HepG2 (cell line): ENCODE measurements at regions not wholly inside any gene's neighbourhood (a gene's known extent, or its start where the extent isn't known, plus 50 kb on each side); places are given as distances from the start of the nearest gene placed in this dataset.

Experiments used
- ATAC-seq: fragments of 200-7000 bp; cut with Tn5 transposase; 3 replicates; pipeline ENCODE4 v1.9.1; 2020; ENCODE audit warnings: mild to moderate bottlenecking, moderate library complexity
- BruUV-seq: library from RNA; stranded (reverse); fragments of 400-500 nt; replicated peaks from 2 replicates; lab custom pipeline; 2021; lab: Mats Ljungman, UMichigan
- CTCF ChIA-PET: fragments of 300-600 bp; formaldehyde crosslinking; extraction: SDS; loops from one replicate; lab custom pipeline; 2021; ENCODE audit warnings: low total read pairs, inconsistent platforms, low intra/inter-chr PET ratio; lab: Yijun Ruan, JAX
- POLR2A ChIA-PET: fragments of 350-600 bp; sonication (Branson Sonifier 250); formaldehyde crosslinking; loops from one replicate; lab custom pipeline; 2020; ENCODE audit warnings: antibody characterized with exemption, inconsistent platforms; lab: Yijun Ruan, JAX
- DNase-seq: peaks from one replicate; pipeline ENCODE4 v3.0.0-alpha.2; 2015; ENCODE audit warnings: low spot score
- FAIRE-seq: peaks from 3 replicates; lab custom pipeline; 2011; peaks lifted over from hg19 to GRCh38; lab: Jason Lieb, UNC
- H2AFZ ChIP-seq: one replicate; pipeline ENCODE4 v1.6.1; 2011; ENCODE audit warnings: low read length, inconsistent platforms
- H3K27ac ChIP-seq: fragments of 300-600 bp; 3 replicates; pipeline ENCODE4 v1.8.0; 2011; ENCODE audit warnings: mixed run types, mild to moderate bottlenecking, mixed read lengths, low read length, inconsistent platforms; ENCODE audit not compliant: insufficient read depth; ENCODE audit errors: extremely low read length
- H3K27me3 ChIP-seq, 2 experiments: fragments of 200-600 bp in 1 of 2; 2 replicates in 1 of 2; 3 replicates in 1 of 2; pipeline versions ENCODE4 v1.6.0 to v1.8.0; 2011; ENCODE audit warnings: low read length in 2 of 2, mild to moderate bottlenecking in 2 of 2, moderate library complexity in 2 of 2, inconsistent platforms in 1 of 2; ENCODE audit not compliant: insufficient read depth in 2 of 2, control insufficient read depth in 1 of 2
- H3K36me3 ChIP-seq, 2 experiments: fragments of 200-600 bp in 1 of 2; replicated peaks in 1 of 2; 2 replicates in 1 of 2; 3 replicates in 1 of 2; pipeline versions ENCODE4 v1.5.1 to v1.8.0; 2011; ENCODE audit warnings: low read length in 2 of 2, inconsistent platforms in 1 of 2; ENCODE audit not compliant: insufficient read depth in 2 of 2, control insufficient read depth in 1 of 2
- H3K4me1 ChIP-seq: 2 replicates; pipeline ENCODE4 v1.5.1; 2012; ENCODE audit warnings: low read length, inconsistent platforms; ENCODE audit not compliant: insufficient read depth
- H3K4me2 ChIP-seq: 2 replicates; pipeline ENCODE4 v1.6.0; 2011; ENCODE audit warnings: low read depth, low read length, inconsistent platforms
- H3K4me3 ChIP-seq, 3 experiments: fragments of 200-600 bp in 1 of 3; sonication (generic), shearing (Covaris generic) in 1 of 3; replicated peaks in 1 of 3; 2 replicates each; pipeline ENCODE4 v1.5.1; 2011 to 2016; ENCODE audit warnings: low read length in 3 of 3, inconsistent platforms in 2 of 3, low read depth in 2 of 3, mild to moderate bottlenecking in 2 of 3, control low read depth in 1 of 3, mixed read lengths in 1 of 3; ENCODE audit not compliant: insufficient read depth in 1 of 3
- H3K79me2 ChIP-seq: one replicate; pipeline ENCODE4 v1.6.1; 2011; ENCODE audit warnings: low read length, inconsistent platforms; ENCODE audit not compliant: insufficient read depth
- H3K9ac ChIP-seq: 2 replicates; pipeline ENCODE4 v1.6.0; 2011; ENCODE audit warnings: mild to moderate bottlenecking, low read depth, low read length, inconsistent platforms; ENCODE audit not compliant: insufficient read depth
- H3K9me3 ChIP-seq: 2 replicates; pipeline ENCODE4 v1.5.1; 2012; ENCODE audit warnings: mild to moderate bottlenecking, low read length
- H4K20me1 ChIP-seq: 2 replicates; pipeline ENCODE4 v1.6.0; 2011; ENCODE audit warnings: inconsistent platforms, mild to moderate bottlenecking, low read length, moderate library complexity; ENCODE audit not compliant: insufficient read depth
- AGO1 ChIP-seq: fragments of 200-400 bp; formaldehyde crosslinking; IDR thresholded peaks from 2 replicates; pipeline ENCODE4 v1.6.1; 2017; ENCODE audit warnings: mild to moderate bottlenecking, low read depth, low read length, moderate library complexity; ENCODE audit not compliant: poor library complexity, severe bottlenecking
- ARNTL ChIP-seq: sonication (generic); formaldehyde crosslinking; IDR thresholded peaks from 2 replicates; pipeline ENCODE4 v1.4.0; 2020; ENCODE audit warnings: mild to moderate bottlenecking, missing genetic modification reagents
- DMAP1 ChIP-seq: IDR thresholded peaks from 2 replicates; pipeline ENCODE4 v1.6.1; 2016
- E2F5 ChIP-seq: sonication (generic); formaldehyde crosslinking; conservative IDR thresholded peaks from 2 replicates; pipeline ENCODE4 v1.4.0; 2020; ENCODE audit warnings: missing genetic modification reagents
- NR3C1 ChIP-seq: sonication (generic); formaldehyde crosslinking; IDR thresholded peaks from 2 replicates; pipeline ENCODE4 v1.4.0; 2020; ENCODE audit warnings: missing genetic modification reagents
- PLRG1 ChIP-seq: fragments of 450-650 bp; conservative IDR thresholded peaks from 2 replicates; pipeline ENCODE4 v1.6.1; 2016
- PRPF4 ChIP-seq: fragments of 200-400 bp; formaldehyde crosslinking; IDR thresholded peaks from 2 replicates; pipeline ENCODE4 v1.6.1; 2016; ENCODE audit warnings: low read length, low read depth; ENCODE audit not compliant: poor library complexity, severe bottlenecking
- SMYD3 ChIP-seq: sonication (generic); formaldehyde crosslinking; IDR thresholded peaks from 2 replicates; pipeline ENCODE4 v1.8.1; 2023; ENCODE audit warnings: mild to moderate bottlenecking, missing genetic modification reagents
- TCF12 ChIP-seq, 2 experiments: fragments of 450-650 bp in 1 of 2; sonication (generic) in 1 of 2; formaldehyde crosslinking in 1 of 2; IDR thresholded peaks; 2 replicates each; pipeline versions ENCODE4 v1.6.1 to v1.8.0; 2017 to 2022; ENCODE audit warnings: antibody characterized with exemption in 1 of 2, mild to moderate bottlenecking in 1 of 2, missing genetic modification reagents in 1 of 2, moderate library complexity in 1 of 2
- ZKSCAN1 ChIP-seq: fragments of 150-350 bp; IDR thresholded peaks from 2 replicates; pipeline ENCODE4 v1.6.1; 2014; ENCODE audit warnings: low read length
- ZNF121 ChIP-seq: sonication (generic); formaldehyde crosslinking; IDR thresholded peaks from 2 replicates; pipeline ENCODE4 v1.5.0; 2020; ENCODE audit warnings: mild to moderate bottlenecking, missing genetic modification reagents
- ZNF20 ChIP-seq: sonication (generic); formaldehyde crosslinking; IDR thresholded peaks from 2 replicates; pipeline ENCODE4 v1.4.0; 2020; ENCODE audit warnings: mild to moderate bottlenecking, moderate library complexity, missing genetic modification reagents
- ZNF251 ChIP-seq: sonication (generic); formaldehyde crosslinking; IDR thresholded peaks from 2 replicates; pipeline ENCODE4 v1.9.0; 2021; ENCODE audit warnings: mild to moderate bottlenecking, missing genetic modification reagents
- ZNF510 ChIP-seq: sonication (generic); formaldehyde crosslinking; IDR thresholded peaks from 2 replicates; pipeline ENCODE4 v1.4.0; 2020; ENCODE audit warnings: low read depth, mild to moderate bottlenecking, missing genetic modification reagents
- ZNF598 ChIP-seq: sonication (generic); formaldehyde crosslinking; IDR thresholded peaks from 2 replicates; pipeline ENCODE4 v1.5.1; 2020; ENCODE audit warnings: mild to moderate bottlenecking, missing genetic modification reagents, borderline replicate concordance
- ZNF720 ChIP-seq: sonication (generic); formaldehyde crosslinking; IDR thresholded peaks from 2 replicates; pipeline ENCODE4 v1.4.0; 2020; ENCODE audit warnings: missing genetic modification reagents
- ZNF83 ChIP-seq: sonication (generic); formaldehyde crosslinking; IDR thresholded peaks from 2 replicates; pipeline ENCODE4 v1.4.0; 2020; ENCODE audit warnings: missing genetic modification reagents, mild to moderate bottlenecking, borderline replicate concordance
- WGBS: methylation state at CpG from one replicate; pipeline ENCODE4 v1.1.6; 2017; ENCODE audit warnings: low lambda C conversion rate; 5-methylcytosine and 5-hydroxymethylcytosine counted together
- in situ Hi-C: cut with HindIII; loops from 2 replicates; pipeline ENCODE4 v1.10.0; 2017; ENCODE audit warnings: low pct_unique_long_range_greater_than_20kb; ENCODE audit not compliant: extremely low pct_ligation_motif_present
- intact Hi-C: fragments of 100-400 bp; cut with micrococcal nuclease; formaldehyde crosslinking; loops from one replicate; pipeline ENCODE4 v1.10.0; 2022; ENCODE audit not compliant: unreplicated experiment
- TF ChIP-seq, protein P1 (sequence below): IDR thresholded peaks from 2 replicates; pipeline ENCODE4 v1.6.1; 2016; ENCODE audit warnings: missing biosample characterization, missing genetic modification reagents, low read depth

DNA sequence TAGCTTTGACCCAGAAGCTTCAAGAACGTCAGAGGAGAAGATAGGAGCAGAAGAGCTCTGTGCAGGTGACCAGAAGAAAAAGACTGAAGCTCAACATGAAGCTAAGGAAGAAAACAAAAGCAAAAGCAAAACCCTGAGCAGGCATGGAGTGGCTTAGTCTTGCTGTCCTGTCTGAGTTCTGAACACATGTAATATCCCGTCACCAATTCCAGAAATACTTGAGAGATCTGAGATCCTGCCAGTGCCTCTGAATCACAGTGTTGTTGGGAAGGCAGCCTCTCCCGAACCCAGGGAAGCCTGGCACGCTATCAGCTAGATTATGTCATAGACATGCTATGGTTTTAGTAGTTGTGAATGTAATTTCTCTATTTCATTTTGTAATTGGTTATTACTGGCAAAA lies 235.7 kb downstream of the ICE1 start:
- no peak overlapping the region for H3K4me2 ChIP-seq
- in situ Hi-C loops: no loop called here

More for the DNA sequence above, 235.7 kb downstream of the ICE1 start:
- Histone ChIP-seq H3K9ac (no peak overlapping the region), H3K36me3 (no peaks in the 10 kb centered on the region), H3K4me1 (no peaks in the 10 kb centered on the region), H3K79me2 (no peaks in the 10 kb centered on the region), H3K9me3 (no peaks in the 10 kb centered on the region), H2AFZ (no peak overlapping the region), H3K27ac (no peak overlapping the region), H3K27me3 (peaks cover 0 to 9% of the 10 kb centered on the region in 2 experiments; a peak in 1 of 5 replicates), H4K20me1 (no peaks in the 10 kb centered on the region), H3K4me3 (no peak overlapping the region)
- intact Hi-C loops: no loop called here
- CTCF ChIA-PET: no interaction called here
- DNase-seq (no peak), FAIRE-seq (no peak), ATAC-seq (no peak)
- BruUV-seq: no TSS peak
- TF ChIP-seq NR3C1 (no peak), ZNF20 (no peak), SMYD3 (CRISPR knock-in tag) (no peak), ZNF121 (no peak), AGO1 (no peak), ZNF83 (CRISPR knock-in tag) (no peak), ZNF598 (no peak), E2F5 (no peak), ARNTL (no peak), DMAP1 (CRISPR knock-in tag) (no peak), PRPF4 (no peak), PLRG1 (no peak), ZNF510 (CRISPR knock-in tag) (no peak), ZNF251 (CRISPR knock-in tag) (no peak), TCF12 (IDR thresholded peaks at IDR 0.05) (no peak), TCF12 (CRISPR knock-in tag; IDR thresholded peaks at IDR 0.05) (no peak), ZNF720 (CRISPR knock-in tag) (no peak), ZKSCAN1 (no peak)
- TF ChIP-seq, protein P1, sequence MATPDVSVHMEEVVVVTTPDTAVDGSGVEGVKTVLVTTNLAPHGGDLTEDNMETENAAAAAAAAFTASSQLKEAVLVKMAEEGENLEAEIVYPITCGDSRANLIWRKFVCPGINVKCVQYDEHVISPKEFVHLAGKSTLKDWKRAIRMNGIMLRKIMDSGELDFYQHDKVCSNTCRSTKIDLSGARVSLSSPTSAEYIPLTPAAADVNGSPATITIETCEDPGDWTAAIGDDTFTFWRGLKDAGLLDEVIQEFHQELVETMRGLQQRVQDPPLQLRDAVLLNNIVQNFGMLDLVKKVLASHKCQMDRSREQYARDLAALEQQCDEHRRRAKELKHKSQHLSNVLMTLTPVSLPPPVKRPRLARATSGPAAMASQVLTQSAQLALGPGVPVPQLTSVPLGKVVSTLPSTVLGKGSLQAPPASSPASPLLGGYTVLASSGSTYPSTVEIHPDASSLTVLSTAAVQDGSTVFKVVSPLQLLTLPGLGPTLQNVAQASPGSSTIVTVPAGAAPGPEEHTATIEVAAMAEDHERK: no peak
- POLR2A ChIA-PET: no interaction called here
- 7% methylated on average over 4 of the region's 4 CpGs for WGBS
